Neural cell (in vitro differentiated cells): ENCODE measurements at regions not wholly inside any gene's neighbourhood (a gene's known extent, or its start where the extent isn't known, plus 50 kb on each side); places are given as distances from the start of the nearest gene placed in this dataset.

ENCODE experiments used
- H2AFZ ChIP-seq: fragments of 200-600, 300-800 bp; sonication (generic), shearing (Covaris generic); 2 replicates; pipeline ENCODE4 v1.6.0; 2014; ENCODE audit warnings: low read depth, mild to moderate bottlenecking, antibody characterized with exemption, low read length, moderate library complexity
- H3F3A ChIP-seq: fragments of 200-600 bp; shearing (Covaris generic); 2 replicates; pipeline ENCODE4 v1.6.1; 2016; ENCODE audit warnings: mild to moderate bottlenecking, moderate library complexity, mixed read lengths, antibody characterized with exemption, low read length; ENCODE audit not compliant: insufficient read depth, poor library complexity, severe bottlenecking
- H3K27ac ChIP-seq: fragments of 200-600, 300-800 bp; sonication (generic), shearing (Covaris generic); 2 replicates; pipeline ENCODE4 v1.5.1; 2014; ENCODE audit warnings: mild to moderate bottlenecking, low read length, moderate library complexity
- H3K27me3 ChIP-seq: fragments of 300-800, 200-600 bp; sonication (generic), shearing (Covaris generic); 2 replicates; pipeline ENCODE4 v1.6.0; 2014; ENCODE audit warnings: mild to moderate bottlenecking, low read depth, low read length, moderate library complexity; ENCODE audit not compliant: insufficient read depth
- H3K36me3 ChIP-seq: fragments of 300-800, 200-600 bp; sonication (generic), shearing (Covaris generic); 2 replicates; pipeline ENCODE4 v1.5.1; 2014; ENCODE audit warnings: mild to moderate bottlenecking, antibody characterized with exemption, low read length, moderate library complexity; ENCODE audit not compliant: insufficient read depth
- H3K4me2 ChIP-seq: fragments of 300-800, 200-600 bp; sonication (generic), shearing (Covaris generic); 2 replicates; pipeline ENCODE4 v1.6.0; 2014; ENCODE audit warnings: mild to moderate bottlenecking, low read length
- H3K4me3 ChIP-seq: fragments of 300-800, 200-600 bp; sonication (generic), shearing (Covaris generic); 2 replicates; pipeline ENCODE4 v1.5.1; 2014; ENCODE audit warnings: mild to moderate bottlenecking, low read length, moderate library complexity
- H3K79me2 ChIP-seq: fragments of 200-600 bp; shearing (Covaris generic); replicated peaks from 2 replicates; pipeline ENCODE4 v1.6.0; 2014; ENCODE audit warnings: mild to moderate bottlenecking, low read length, moderate library complexity; ENCODE audit not compliant: insufficient read depth
- H3K9ac ChIP-seq: fragments of 300-800, 200-600 bp; sonication (generic), shearing (Covaris generic); 2 replicates; pipeline ENCODE4 v1.6.1; 2016; ENCODE audit warnings: mild to moderate bottlenecking, low read length, mixed read lengths
- H3K9me2 ChIP-seq: fragments of 200-600 bp; shearing (Covaris generic); 2 replicates; pipeline ENCODE4 v1.6.1; 2016; ENCODE audit warnings: mild to moderate bottlenecking, low read length, mixed read lengths; ENCODE audit not compliant: insufficient read depth
- H3K9me3 ChIP-seq: fragments of 200-600, 300-800 bp; sonication (generic), shearing (Covaris generic); 2 replicates; pipeline ENCODE4 v1.6.1; 2016; ENCODE audit warnings: mild to moderate bottlenecking, mixed run types, low read length, moderate library complexity, mixed read lengths
- H4K20me1 ChIP-seq: fragments of 200-600 bp; shearing (Covaris generic); 2 replicates; pipeline ENCODE4 v1.6.1; 2016; ENCODE audit warnings: mild to moderate bottlenecking, mixed run types; ENCODE audit not compliant: insufficient read depth
- EP300 ChIP-seq: fragments of 450-650 bp; conservative IDR thresholded peaks from 2 replicates; pipeline ENCODE4 v1.6.1; 2014; ENCODE audit warnings: antibody characterized with exemption, mild to moderate bottlenecking, moderate library complexity; ENCODE audit not compliant: poor library complexity, severe bottlenecking
- EZH2 ChIP-seq: fragments of 200-600, 300-800 bp; shearing (Covaris generic), sonication (generic); IDR thresholded peaks from 2 replicates; pipeline ENCODE4 v1.6.1; 2014; ENCODE audit warnings: antibody characterized with exemption, low read length, borderline replicate concordance, mild to moderate bottlenecking; ENCODE audit not compliant: insufficient read depth, poor library complexity, severe bottlenecking
- MXI1 ChIP-seq: fragments of 450-650 bp; conservative IDR thresholded peaks from 2 replicates; pipeline ENCODE4 v1.6.1; 2014; ENCODE audit warnings: antibody characterized with exemption, mild to moderate bottlenecking; ENCODE audit not compliant: poor library complexity, severe bottlenecking
- POLR2AphosphoS5 ChIP-seq: IDR thresholded peaks from 2 replicates; pipeline ENCODE4 v1.6.1; 2012
- RAD21 ChIP-seq: fragments of 450-650 bp; conservative IDR thresholded peaks from 2 replicates; pipeline ENCODE4 v1.6.1; 2014; ENCODE audit warnings: antibody characterized with exemption, mild to moderate bottlenecking, moderate library complexity
- REST ChIP-seq: IDR thresholded peaks from 2 replicates; pipeline ENCODE4 v1.6.1; 2012; ENCODE audit warnings: borderline replicate concordance
- SMC3 ChIP-seq: fragments of 450-650 bp; conservative IDR thresholded peaks from 2 replicates; pipeline ENCODE4 v1.6.1; 2014; ENCODE audit warnings: antibody characterized with exemption, mild to moderate bottlenecking, moderate library complexity; ENCODE audit not compliant: poor library complexity
- TAF1 ChIP-seq: IDR thresholded peaks from 2 replicates; pipeline ENCODE4 v1.6.1; 2012; ENCODE audit warnings: low read depth
- TF ChIP-seq, protein P1 (sequence below): fragments of 450-650 bp; IDR thresholded peaks from 2 replicates; pipeline ENCODE4 v1.5.1; 2014; ENCODE audit warnings: antibody characterized with exemption, mild to moderate bottlenecking, moderate library complexity; ENCODE audit not compliant: poor library complexity, severe bottlenecking

DNA sequence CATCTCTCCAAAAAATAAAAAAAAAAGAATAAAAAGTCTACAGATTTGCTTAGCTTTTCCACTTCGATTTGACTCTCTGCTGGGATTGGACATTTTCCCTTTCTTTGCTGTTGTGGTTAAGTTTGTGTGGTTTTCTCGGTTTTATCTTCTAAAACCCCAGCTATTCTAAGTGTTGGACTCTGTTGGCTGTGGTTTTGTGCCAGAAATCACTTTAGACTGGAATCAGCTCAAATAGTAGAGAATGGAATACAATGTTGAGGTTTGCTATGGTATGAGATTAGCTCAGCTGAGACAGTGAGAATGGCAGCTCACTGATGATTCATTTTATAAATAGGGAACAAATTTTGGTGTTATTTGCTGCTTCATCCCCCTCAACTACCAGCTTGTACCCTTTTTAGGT, 116.0 kb downstream of the BUB3 start:
- TF ChIP-seq POLR2AphosphoS5 (no peak), RAD21 (no peak), TAF1 (no peak), REST (no peak), EZH2 (no peak), SMC3 (no peak), MXI1 (no peak), EP300 (no peak)
- TF ChIP-seq, protein P1, sequence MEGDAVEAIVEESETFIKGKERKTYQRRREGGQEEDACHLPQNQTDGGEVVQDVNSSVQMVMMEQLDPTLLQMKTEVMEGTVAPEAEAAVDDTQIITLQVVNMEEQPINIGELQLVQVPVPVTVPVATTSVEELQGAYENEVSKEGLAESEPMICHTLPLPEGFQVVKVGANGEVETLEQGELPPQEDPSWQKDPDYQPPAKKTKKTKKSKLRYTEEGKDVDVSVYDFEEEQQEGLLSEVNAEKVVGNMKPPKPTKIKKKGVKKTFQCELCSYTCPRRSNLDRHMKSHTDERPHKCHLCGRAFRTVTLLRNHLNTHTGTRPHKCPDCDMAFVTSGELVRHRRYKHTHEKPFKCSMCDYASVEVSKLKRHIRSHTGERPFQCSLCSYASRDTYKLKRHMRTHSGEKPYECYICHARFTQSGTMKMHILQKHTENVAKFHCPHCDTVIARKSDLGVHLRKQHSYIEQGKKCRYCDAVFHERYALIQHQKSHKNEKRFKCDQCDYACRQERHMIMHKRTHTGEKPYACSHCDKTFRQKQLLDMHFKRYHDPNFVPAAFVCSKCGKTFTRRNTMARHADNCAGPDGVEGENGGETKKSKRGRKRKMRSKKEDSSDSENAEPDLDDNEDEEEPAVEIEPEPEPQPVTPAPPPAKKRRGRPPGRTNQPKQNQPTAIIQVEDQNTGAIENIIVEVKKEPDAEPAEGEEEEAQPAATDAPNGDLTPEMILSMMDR, result no peak
- no peak overlapping the region for H3K9ac ChIP-seq
- H3K9me3 ChIP-seq, result no peaks in the 10 kb centered on the region
- H3K9me2 ChIP-seq, result no peaks in the 10 kb centered on the region
- no peaks in the 10 kb centered on the region for H3K27me3 ChIP-seq
- no peak overlapping the region for H3K27ac ChIP-seq
- no peaks in the 10 kb centered on the region for H3K36me3 ChIP-seq
- no peaks in the 10 kb centered on the region for H3K79me2 ChIP-seq
- H2AFZ ChIP-seq, result no peak overlapping the region
- no peak overlapping the region for H3K4me2 ChIP-seq
- no peak overlapping the region for H3K4me3 ChIP-seq
- H3F3A ChIP-seq, result no peaks in the 10 kb centered on the region
- H4K20me1 ChIP-seq, result no peaks in the 10 kb centered on the region

DNA sequence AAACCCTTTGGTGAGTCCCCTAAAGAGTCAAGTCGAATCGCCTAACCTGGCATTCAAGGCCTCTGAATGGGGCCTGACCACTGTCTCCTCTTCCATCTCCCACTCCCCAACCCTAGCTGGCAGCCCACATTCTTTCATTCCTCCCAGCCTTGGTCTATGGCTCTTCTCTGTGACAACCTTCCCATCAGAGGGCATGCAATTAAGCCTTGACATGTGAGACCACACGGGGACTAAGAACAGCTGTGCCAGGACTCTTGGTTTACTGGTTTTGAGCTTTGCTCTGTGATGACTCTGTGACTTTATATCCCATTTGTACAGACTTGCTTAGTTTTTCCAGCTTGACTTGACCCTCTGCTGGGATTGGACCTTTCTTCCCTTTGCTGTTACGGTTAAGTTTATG, 116.6 kb downstream of the BUB3 start:
- TF ChIP-seq TAF1 (no peak), SMC3 (no peak), MXI1 (no peak), EZH2 (no peak), EP300 (no peak), RAD21 (no peak), REST (no peak), POLR2AphosphoS5 (no peak)
- TF ChIP-seq, protein P1, result no peak
- Histone ChIP-seq H3K9me2 (no peaks in the 10 kb centered on the region), H3K4me3 (no peak overlapping the region), H4K20me1 (no peaks in the 10 kb centered on the region), H3K27me3 (no peaks in the 10 kb centered on the region), H3K36me3 (no peaks in the 10 kb centered on the region), H2AFZ (no peak overlapping the region), H3K9ac (no peak overlapping the region), H3F3A (no peaks in the 10 kb centered on the region), H3K4me2 (no peak overlapping the region), H3K79me2 (no peaks in the 10 kb centered on the region), H3K27ac (no peak overlapping the region), H3K9me3 (no peaks in the 10 kb centered on the region)
